ENCODE measurements at regions not wholly inside any gene's neighbourhood (a gene's known extent, or its start where the extent isn't known, plus 50 kb on each side); places are given as distances from the start of the nearest gene placed in this dataset.
"Not testable (repeated sequence)": the region's sequence is repeated elsewhere in the genome, so short reads cannot be mapped to it uniquely, and the experiment has no call there.

DNA sequence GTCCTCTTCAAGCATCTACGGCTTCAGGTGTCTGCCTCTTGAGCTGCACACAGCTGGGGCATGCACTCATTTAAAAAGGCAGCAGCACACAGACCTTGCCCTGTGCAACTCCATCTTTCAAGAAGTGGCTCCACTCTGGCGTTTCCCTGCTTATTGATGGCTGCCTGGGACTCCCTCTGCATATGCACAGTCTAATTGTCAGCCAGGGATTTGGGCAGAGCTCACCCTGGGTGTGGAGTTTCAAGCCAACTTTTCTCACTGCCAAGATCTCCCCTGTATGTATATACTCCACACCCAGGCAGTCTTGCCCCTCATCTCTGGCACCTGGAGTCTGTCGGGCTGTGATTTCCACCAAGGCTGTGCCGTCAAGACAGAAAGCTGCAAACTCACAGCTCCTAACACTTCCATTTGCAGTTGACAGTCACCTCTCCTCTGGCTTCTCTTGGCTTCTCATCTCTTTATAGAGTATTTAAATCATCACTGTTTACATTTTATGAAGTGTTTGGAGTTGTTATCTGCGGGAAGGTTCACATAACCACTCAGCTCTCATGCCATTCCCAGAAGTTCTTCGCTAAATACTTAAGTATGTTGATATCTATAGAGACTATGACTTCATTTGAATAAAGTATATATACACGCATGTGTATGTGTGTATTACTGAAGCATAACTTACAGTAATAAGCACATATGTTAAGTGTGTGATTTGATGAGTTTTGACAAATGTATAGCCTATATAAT is 130.5 kb upstream of the ZNF469 start:
- TF ChIP-seq, protein P1, sequence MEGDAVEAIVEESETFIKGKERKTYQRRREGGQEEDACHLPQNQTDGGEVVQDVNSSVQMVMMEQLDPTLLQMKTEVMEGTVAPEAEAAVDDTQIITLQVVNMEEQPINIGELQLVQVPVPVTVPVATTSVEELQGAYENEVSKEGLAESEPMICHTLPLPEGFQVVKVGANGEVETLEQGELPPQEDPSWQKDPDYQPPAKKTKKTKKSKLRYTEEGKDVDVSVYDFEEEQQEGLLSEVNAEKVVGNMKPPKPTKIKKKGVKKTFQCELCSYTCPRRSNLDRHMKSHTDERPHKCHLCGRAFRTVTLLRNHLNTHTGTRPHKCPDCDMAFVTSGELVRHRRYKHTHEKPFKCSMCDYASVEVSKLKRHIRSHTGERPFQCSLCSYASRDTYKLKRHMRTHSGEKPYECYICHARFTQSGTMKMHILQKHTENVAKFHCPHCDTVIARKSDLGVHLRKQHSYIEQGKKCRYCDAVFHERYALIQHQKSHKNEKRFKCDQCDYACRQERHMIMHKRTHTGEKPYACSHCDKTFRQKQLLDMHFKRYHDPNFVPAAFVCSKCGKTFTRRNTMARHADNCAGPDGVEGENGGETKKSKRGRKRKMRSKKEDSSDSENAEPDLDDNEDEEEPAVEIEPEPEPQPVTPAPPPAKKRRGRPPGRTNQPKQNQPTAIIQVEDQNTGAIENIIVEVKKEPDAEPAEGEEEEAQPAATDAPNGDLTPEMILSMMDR (conservative IDR thresholded peaks at IDR 0.05): not testable (repeated sequence)
- not testable (repeated sequence) for TF ChIP-seq ZFX (IDR thresholded peaks at IDR 0.05)
